GM12864 (cell line): ENCODE measurements at regions not wholly inside any gene's neighbourhood (a gene's known extent, or its start where the extent isn't known, plus 50 kb on each side); places are given as distances from the start of the nearest gene placed in this dataset.

Source experiments
- DNase-seq: peaks from one replicate; pipeline ENCODE4 v3.0.0-alpha.2; 2011; ENCODE audit warnings: low read depth
- H3K4me3 ChIP-seq: 2 replicates; pipeline ENCODE4 v1.5.1; 2011; ENCODE audit warnings: mild to moderate bottlenecking, low read depth, low read length, control low read depth
- TF ChIP-seq, protein P1 (sequence below): IDR thresholded peaks from 2 replicates; pipeline ENCODE4 v1.5.1; 2011; ENCODE audit warnings: low read depth, mild to moderate bottlenecking, moderate library complexity, low read length, control low read depth, inconsistent platforms; ENCODE audit errors: missing control alignments

DNA sequence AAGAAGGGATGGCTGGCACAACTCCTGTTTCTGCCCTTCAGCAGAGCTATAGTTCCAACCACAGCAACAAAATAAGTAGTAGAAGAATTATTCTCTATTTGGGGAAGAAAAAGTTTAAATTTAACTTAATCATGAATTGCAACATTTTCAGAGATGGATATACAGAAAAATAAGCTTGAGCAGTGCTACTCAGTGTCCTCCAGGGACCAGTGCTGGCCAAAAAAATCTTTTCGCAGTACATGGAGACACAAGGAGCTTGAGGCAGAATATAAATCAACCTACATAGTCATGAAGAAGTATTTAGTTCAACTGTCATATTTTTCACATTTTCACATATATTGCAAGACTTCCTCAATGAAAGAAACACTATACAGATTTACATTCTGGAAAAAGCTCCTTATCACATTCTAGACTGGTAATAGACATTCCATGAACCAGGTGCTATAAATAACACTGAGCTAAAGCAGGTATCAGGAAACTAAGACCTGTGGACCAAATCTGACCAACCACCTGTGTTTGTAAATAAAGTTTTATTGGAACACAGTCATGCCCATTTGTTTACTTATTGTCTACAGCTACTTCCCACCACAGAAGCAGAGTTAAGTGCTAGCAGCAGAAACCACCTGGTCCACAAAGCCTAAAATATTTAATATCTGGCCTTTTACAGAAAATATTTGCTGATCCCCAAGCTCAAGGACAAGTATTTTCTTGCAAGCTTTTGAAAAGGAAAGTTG is 101.9 kb downstream of the RGS21 start:
- DNase-seq = no peak
- H3K4me3 ChIP-seq = no peak overlapping the region
- TF ChIP-seq, protein P1, sequence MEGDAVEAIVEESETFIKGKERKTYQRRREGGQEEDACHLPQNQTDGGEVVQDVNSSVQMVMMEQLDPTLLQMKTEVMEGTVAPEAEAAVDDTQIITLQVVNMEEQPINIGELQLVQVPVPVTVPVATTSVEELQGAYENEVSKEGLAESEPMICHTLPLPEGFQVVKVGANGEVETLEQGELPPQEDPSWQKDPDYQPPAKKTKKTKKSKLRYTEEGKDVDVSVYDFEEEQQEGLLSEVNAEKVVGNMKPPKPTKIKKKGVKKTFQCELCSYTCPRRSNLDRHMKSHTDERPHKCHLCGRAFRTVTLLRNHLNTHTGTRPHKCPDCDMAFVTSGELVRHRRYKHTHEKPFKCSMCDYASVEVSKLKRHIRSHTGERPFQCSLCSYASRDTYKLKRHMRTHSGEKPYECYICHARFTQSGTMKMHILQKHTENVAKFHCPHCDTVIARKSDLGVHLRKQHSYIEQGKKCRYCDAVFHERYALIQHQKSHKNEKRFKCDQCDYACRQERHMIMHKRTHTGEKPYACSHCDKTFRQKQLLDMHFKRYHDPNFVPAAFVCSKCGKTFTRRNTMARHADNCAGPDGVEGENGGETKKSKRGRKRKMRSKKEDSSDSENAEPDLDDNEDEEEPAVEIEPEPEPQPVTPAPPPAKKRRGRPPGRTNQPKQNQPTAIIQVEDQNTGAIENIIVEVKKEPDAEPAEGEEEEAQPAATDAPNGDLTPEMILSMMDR = no peak

DNA sequence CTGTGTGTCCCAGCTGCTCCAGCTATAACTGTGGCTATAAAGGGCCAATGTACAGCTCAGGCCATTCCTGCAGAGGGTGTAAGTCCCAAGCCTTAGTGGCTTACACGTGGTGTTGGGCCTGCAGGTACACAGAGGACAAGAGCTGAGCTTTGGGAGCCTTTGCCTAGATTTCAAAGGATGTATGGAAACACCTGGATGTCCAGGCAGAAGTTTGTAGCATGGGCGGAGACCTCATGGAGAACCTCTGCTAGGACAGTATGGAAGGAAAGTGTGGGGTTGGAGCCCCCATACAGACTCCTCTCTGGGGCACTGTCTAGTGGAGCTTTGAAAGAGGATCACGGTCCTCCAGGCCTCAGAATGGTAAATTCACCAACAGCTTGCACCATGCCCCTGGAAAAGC is 113.9 kb downstream of the RGS21 start:
- DNase-seq = no peak
- no peak overlapping the region for H3K4me3 ChIP-seq
- TF ChIP-seq, protein P1 = no peak

DNA sequence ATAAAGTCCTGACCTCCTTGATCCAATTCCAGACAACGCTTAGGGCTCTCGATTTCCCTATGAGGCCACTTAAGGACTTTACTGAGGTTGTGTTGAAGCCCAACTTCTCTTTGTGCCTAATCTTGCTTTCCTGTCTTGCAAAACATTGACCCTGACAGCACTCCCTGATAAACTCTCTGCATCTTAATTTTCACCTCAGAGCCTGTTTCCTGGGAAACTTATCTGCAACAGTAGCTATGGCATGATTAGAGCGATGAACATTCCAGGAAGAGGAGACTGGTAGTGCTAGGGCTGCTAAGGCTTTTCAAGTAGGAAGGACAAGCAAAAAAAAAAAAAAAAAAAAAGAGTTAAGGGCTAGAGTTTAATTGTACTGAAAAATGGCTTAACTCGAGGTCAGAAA is 118.9 kb downstream of the RGS21 start:
- TF ChIP-seq, protein P1 = no peak
- no peak overlapping the region for H3K4me3 ChIP-seq
- no peak for DNase-seq

DNA sequence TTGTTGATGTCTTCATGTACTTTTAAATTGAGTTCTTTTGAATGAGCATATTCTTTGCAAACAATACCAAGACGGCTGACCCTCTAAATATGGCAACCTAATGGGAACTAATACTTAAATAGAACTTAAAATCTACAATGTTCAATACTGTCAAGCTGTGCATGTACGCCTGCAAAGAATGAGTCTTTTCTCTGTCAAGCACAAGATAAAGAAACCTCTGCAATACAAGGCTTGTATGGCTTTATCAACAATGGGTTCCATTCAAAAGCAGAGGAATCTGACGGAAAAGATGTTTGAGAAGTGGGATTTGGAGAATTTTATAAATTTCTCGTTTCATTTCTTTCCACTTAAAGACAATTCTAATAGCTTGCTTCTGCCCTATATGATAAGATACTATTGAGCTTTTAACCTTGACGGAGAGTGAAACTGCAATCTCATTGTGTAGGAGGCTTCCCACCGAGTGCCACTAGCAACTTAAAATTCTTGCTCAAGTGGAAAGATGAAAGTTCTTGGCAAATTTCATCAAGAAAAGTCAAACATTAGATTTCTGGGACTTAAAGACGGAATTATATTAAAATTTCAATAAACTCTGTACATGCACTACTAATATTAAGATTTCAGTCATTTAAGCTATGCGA is 119.8 kb downstream of the RGS21 start:
- no peak overlapping the region for H3K4me3 ChIP-seq
- TF ChIP-seq, protein P1 = no peak
- no peak for DNase-seq

DNA sequence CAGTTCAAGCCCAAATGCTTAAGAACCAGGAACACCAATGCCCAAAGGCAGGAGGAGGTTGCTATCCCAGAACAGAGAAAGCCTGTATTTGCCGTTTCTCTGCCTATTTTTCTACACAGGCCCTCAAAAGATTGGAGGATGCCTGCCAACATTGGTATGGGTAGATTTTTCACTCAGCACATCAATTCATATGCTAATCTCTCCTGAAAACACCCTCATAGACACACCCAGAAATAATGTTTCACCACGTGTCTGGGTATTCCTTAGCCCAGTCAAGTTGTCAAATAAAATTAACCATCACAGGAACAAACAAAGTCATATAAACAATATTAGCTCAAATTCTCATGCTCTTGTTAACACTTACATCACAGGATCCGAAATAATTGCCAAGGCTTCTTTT is 121.9 kb downstream of the RGS21 start:
- H3K4me3 ChIP-seq = no peak overlapping the region
- TF ChIP-seq, protein P1 = no peak
- DNase-seq = no peak

DNA sequence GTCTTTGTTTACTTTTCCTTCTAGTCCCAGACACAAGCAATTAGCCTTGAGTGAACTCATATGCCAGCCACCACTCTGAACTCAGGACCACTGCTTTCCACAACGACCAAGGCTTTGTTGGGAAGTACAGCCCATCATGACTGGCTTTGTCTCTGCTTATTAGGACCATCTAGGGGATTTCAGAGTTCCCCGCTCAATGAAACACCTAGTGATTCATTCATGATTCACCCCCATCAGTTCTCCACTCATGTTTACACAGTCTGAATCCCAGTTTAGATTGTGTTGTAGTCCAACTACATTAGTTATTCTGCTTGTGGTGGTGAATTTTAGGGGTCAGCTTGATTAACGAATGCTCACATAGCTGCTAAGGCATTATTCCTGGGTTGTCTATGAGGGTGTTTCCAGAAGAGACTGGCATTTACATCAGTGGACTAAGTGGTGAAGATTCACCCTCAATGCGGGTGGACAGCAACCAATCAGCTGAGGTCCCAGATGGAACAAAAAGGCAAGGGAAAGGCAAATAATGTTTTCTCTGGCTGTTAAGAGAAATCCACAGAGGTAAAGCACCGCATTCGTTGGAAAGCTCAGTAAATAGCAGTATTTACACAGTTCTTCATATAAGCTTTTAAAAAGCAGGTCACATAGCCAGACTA is 122.7 kb downstream of the RGS21 start:
- TF ChIP-seq, protein P1 = no peak
- no peak for DNase-seq
- no peak overlapping the region for H3K4me3 ChIP-seq
